HFFc6 (cell line): ENCODE measurements at regions not wholly inside any gene's neighbourhood (a gene's known extent, or its start where the extent isn't known, plus 50 kb on each side); places are given as distances from the start of the nearest gene placed in this dataset.
A peak's percentile ranks its signal among the peaks of the same experiment; 100 is the strongest.

Experiments
- DNase-seq: peaks from one replicate; pipeline ENCODE4 v3.0.0-alpha.2; 2018
- H3K27ac Mint-ChIP-seq: 2 replicates; pipeline ENCODE4 v1.8.0; 2020; ENCODE audit warnings: mild to moderate bottlenecking, mixed read lengths
- H3K27me3 Mint-ChIP-seq: 2 replicates; pipeline ENCODE4 v1.8.0; 2021; ENCODE audit warnings: mild to moderate bottlenecking, moderate library complexity, mixed read lengths; ENCODE audit not compliant: insufficient read depth
- H3K36me3 Mint-ChIP-seq: 2 replicates; pipeline ENCODE4 v1.8.0; 2021; ENCODE audit warnings: low read depth, mixed read lengths
- H3K4me1 Mint-ChIP-seq: 2 replicates; pipeline ENCODE4 v1.8.0; 2020; ENCODE audit warnings: low read depth, mixed read lengths
- H3K4me3 Mint-ChIP-seq: 2 replicates; pipeline ENCODE4 v1.8.0; 2020; ENCODE audit warnings: mild to moderate bottlenecking, moderate library complexity, mixed read lengths
- H3K9me3 Mint-ChIP-seq: 2 replicates; pipeline ENCODE4 v1.8.0; 2020; ENCODE audit warnings: mild to moderate bottlenecking, mixed read lengths
- CTCF ChIP-seq: fragments of 200-600 bp; sonication (generic); IDR thresholded peaks from 2 replicates; pipeline ENCODE4 v1.5.0; 2021; ENCODE audit warnings: antibody characterized with exemption, mild to moderate bottlenecking

DNA sequence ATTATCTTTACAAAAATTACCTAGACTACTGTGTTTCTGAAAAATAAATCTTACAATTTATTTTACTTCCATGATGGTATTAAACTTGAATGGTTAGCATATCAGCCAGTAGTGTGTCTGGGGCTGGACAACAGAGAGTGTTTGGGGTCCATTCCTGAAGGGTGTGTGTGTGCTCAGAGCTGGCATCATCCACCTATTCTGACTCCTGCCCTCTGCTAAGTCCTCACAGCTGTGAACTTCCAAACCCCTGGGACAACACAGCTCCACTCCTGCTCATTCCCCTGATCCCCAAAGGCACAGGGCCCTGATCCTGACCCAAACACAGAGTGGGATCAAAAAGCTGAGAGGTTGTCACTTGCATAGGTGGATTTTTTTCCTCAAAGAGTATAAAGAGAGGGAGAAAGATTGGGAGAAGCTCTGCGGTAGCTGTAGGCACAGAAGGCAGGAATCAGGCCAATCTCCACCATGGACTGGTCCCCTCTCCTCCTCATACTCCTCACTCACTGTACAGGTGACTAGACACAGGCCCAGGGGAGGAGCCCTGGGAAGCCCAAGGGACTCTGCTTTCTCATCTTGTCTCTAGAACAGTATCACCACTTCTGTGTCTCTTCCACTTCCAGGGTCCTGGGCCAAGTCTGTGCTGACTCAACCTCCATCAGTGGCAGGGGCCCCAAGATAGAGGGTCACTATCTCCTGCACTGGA lies 55.7 kb upstream of the TOP3B start:
- DNase-seq = no peak
- peaks cover 19% of the 10 kb centered on the region for H3K27me3 Mint-ChIP-seq

DNA sequence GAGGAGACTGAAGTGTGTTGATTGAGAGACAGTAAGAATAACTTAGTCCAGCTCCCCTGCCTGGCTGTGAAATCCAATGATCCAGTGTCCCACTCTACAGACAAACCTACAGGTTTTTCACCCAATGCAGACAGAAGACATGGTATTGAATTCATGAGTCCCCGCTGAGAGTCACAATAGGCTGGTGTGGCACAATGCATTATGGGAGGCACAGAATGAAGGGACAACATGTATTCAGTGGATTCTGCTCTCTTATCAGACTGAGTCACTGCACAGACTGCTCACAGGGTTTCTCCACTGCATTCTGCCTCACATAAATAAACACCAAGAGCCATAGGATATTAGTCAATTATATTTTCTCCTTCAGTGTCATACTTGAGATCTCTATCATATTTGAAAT lies 55.2 kb upstream of the TOP3B start:
- Mint-ChIP-seq H3K4me3 (no peak overlapping the region), H3K27me3 (peaks cover 16% of the 10 kb centered on the region), H3K36me3 (no peaks in the 10 kb centered on the region), H3K4me1 (peaks cover 15% of the 10 kb centered on the region), H3K9me3 (no peaks in the 10 kb centered on the region), H3K27ac (no peak overlapping the region)
- peak; percentile 27 for DNase-seq
- TF ChIP-seq CTCF = no peak

More for the DNA sequence above, 55.7 kb upstream of the TOP3B start:
- H3K36me3 Mint-ChIP-seq = no peaks in the 10 kb centered on the region
- no peak for TF ChIP-seq CTCF
- H3K4me3 Mint-ChIP-seq = no peak overlapping the region
- H3K4me1 Mint-ChIP-seq = peaks cover 15% of the 10 kb centered on the region
- H3K9me3 Mint-ChIP-seq = no peaks in the 10 kb centered on the region
- H3K27ac Mint-ChIP-seq = no peak overlapping the region

DNA sequence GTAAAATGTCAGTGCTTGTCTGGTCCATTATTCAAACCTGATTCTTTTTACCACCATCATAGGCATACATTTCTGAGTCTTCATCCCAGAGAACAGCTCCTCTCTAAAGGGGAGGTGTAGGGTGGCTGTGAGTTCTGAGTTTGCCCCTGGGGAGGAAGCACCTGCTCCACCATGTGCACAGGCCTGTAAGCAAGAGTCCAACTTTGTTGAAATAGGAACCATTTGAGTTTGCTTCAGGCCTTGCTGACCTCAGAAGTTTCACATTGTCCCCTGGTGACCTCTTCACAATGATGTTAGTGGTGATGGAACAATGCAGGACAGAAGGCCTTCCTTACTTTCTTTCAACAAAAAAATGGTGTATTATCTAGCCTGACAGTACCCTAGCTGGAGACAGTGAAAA lies 54.6 kb upstream of the TOP3B start:
- Mint-ChIP-seq H3K27me3 (peaks cover 16% of the 10 kb centered on the region), H3K27ac (no peak overlapping the region)
- no peak for TF ChIP-seq CTCF

GRCh38 chr22:22036588-22036987 lies 54.0 kb upstream of the TOP3B start:
- no peak for TF ChIP-seq CTCF
- H3K9me3 Mint-ChIP-seq = no peaks in the 10 kb centered on the region
- DNase-seq = no peak
- H3K27me3 Mint-ChIP-seq = peaks cover 18% of the 10 kb centered on the region
- H3K4me1 Mint-ChIP-seq = peaks cover 15% of the 10 kb centered on the region
- no peak overlapping the region for H3K4me3 Mint-ChIP-seq
- no peaks in the 10 kb centered on the region for H3K36me3 Mint-ChIP-seq
- H3K27ac Mint-ChIP-seq = no peak overlapping the region

More for the DNA sequence above, 54.6 kb upstream of the TOP3B start:
- H3K4me1 Mint-ChIP-seq = peaks cover 15% of the 10 kb centered on the region
- no peak for DNase-seq
- H3K4me3 Mint-ChIP-seq = no peak overlapping the region
- no peaks in the 10 kb centered on the region for H3K36me3 Mint-ChIP-seq
- no peaks in the 10 kb centered on the region for H3K9me3 Mint-ChIP-seq

DNA sequence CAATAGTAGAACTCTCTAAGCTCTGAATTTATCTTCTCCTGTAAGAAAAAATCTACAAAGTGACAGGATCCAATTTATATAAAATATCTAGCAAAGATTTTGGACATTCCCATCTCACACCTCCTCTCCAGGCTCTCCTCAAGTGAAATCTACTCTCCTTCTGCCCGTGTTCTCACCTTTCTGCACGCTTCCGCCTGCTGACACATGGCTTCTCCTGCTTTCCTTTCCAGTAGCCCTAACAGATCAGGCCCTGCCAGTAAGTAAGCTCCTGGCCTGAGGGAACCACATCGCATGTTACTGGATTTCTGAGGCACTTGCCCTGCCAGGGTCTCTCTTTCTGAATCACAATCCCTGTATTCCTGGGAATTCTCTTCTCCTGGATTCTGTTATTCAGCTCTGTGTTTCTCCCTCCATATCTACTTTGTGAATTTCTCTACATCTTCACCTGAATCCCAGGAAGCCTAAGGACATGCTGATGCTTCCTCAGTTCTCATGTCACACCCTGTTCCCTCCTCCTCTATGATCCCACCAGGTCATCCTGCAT lies 53.3 kb upstream of the TOP3B start:
- peaks cover 15% of the 10 kb centered on the region for H3K4me1 Mint-ChIP-seq
- H3K9me3 Mint-ChIP-seq = no peaks in the 10 kb centered on the region
- no peak overlapping the region for H3K4me3 Mint-ChIP-seq
- peaks cover 18% of the 10 kb centered on the region for H3K27me3 Mint-ChIP-seq
- no peak overlapping the region for H3K27ac Mint-ChIP-seq
- DNase-seq = no peak
- TF ChIP-seq CTCF = no peak
- no peaks in the 10 kb centered on the region for H3K36me3 Mint-ChIP-seq
